Astrocyte (in vitro differentiated cells and primary cell): ENCODE measurements at regions not wholly inside any gene's neighbourhood (a gene's known extent, or its start where the extent isn't known, plus 50 kb on each side); places are given as distances from the start of the nearest gene placed in this dataset.

Experiments
- DNase-seq: peaks from one replicate; pipeline ENCODE4 v3.0.0-alpha.2; 2010; ENCODE audit warnings: low read depth
- FAIRE-seq: peaks from 2 replicates; lab custom pipeline; 2011; peaks lifted over from hg19 to GRCh38; lab: Jason Lieb, UNC
- H2AFZ ChIP-seq: 2 replicates; pipeline ENCODE4 v1.6.0; 2012; ENCODE audit warnings: low read depth, low read length, inconsistent platforms
- H3K27ac ChIP-seq: 2 replicates; pipeline ENCODE4 v1.5.1; 2011; ENCODE audit warnings: low read depth, low read length, inconsistent platforms
- H3K27me3 ChIP-seq: 2 replicates; pipeline ENCODE4 v1.6.0; 2011; ENCODE audit warnings: low read length, inconsistent platforms; ENCODE audit not compliant: insufficient read depth
- H3K36me3 ChIP-seq: 2 replicates; pipeline ENCODE4 v1.5.1; 2011; ENCODE audit warnings: low read length, inconsistent platforms; ENCODE audit not compliant: insufficient read depth
- H3K4me1 ChIP-seq: 2 replicates; pipeline ENCODE4 v1.5.1; 2011; ENCODE audit warnings: low read length, inconsistent platforms; ENCODE audit not compliant: insufficient read depth
- H3K4me2 ChIP-seq: 2 replicates; pipeline ENCODE4 v1.6.0; 2012; ENCODE audit warnings: low read length, inconsistent platforms
- H3K4me3 ChIP-seq: 2 replicates; pipeline ENCODE4 v1.5.1; 2011; ENCODE audit warnings: low read depth, mild to moderate bottlenecking, low read length, inconsistent platforms; ENCODE audit not compliant: insufficient read depth
- H3K79me2 ChIP-seq: 2 replicates; pipeline ENCODE4 v1.6.0; 2012; ENCODE audit warnings: mild to moderate bottlenecking, low read length, inconsistent platforms; ENCODE audit not compliant: insufficient read depth
- H3K9ac ChIP-seq: 2 replicates; pipeline ENCODE4 v1.6.0; 2012; ENCODE audit warnings: mild to moderate bottlenecking, low read length, inconsistent platforms
- H3K9me3 ChIP-seq: 2 replicates; pipeline ENCODE4 v1.5.1; 2012; ENCODE audit warnings: low read depth, mild to moderate bottlenecking, low read length, inconsistent platforms; ENCODE audit not compliant: insufficient read depth
- H4K20me1 ChIP-seq: 2 replicates; pipeline ENCODE4 v1.6.0; 2012; ENCODE audit warnings: low read length, inconsistent platforms; ENCODE audit not compliant: insufficient read depth
- H3K27ac Mint-ChIP-seq: one replicate; pipeline ENCODE4 v1.8.0; 2021; ENCODE audit warnings: mild to moderate bottlenecking, mixed read lengths; ENCODE audit not compliant: unreplicated experiment
- H3K27me3 Mint-ChIP-seq: one replicate; pipeline ENCODE4 v1.8.0; 2021; ENCODE audit warnings: low read depth, mixed read lengths; ENCODE audit not compliant: unreplicated experiment
- H3K36me3 Mint-ChIP-seq: one replicate; pipeline ENCODE4 v1.8.0; 2021; ENCODE audit warnings: low read depth, mixed read lengths; ENCODE audit not compliant: unreplicated experiment
- H3K4me1 Mint-ChIP-seq: one replicate; pipeline ENCODE4 v1.8.0; 2021; ENCODE audit warnings: low read depth, mixed read lengths; ENCODE audit not compliant: unreplicated experiment
- H3K4me3 Mint-ChIP-seq: one replicate; pipeline ENCODE4 v1.8.0; 2021; ENCODE audit warnings: mild to moderate bottlenecking, moderate library complexity, mixed read lengths; ENCODE audit not compliant: unreplicated experiment
- H3K9me3 Mint-ChIP-seq: one replicate; pipeline ENCODE4 v1.8.0; 2021; ENCODE audit warnings: mild to moderate bottlenecking, mixed read lengths; ENCODE audit not compliant: unreplicated experiment
- EZH2 ChIP-seq: IDR thresholded peaks from 2 replicates; pipeline ENCODE4 v1.6.1; 2012; ENCODE audit warnings: mild to moderate bottlenecking, low read length, inconsistent platforms; ENCODE audit not compliant: insufficient read depth
- TF ChIP-seq, protein P1 (sequence below): IDR thresholded peaks from 2 replicates; pipeline ENCODE4 v1.5.1; 2011; ENCODE audit warnings: low read depth, mild to moderate bottlenecking, inconsistent platforms, low read length, moderate library complexity; ENCODE audit not compliant: insufficient read depth

DNA sequence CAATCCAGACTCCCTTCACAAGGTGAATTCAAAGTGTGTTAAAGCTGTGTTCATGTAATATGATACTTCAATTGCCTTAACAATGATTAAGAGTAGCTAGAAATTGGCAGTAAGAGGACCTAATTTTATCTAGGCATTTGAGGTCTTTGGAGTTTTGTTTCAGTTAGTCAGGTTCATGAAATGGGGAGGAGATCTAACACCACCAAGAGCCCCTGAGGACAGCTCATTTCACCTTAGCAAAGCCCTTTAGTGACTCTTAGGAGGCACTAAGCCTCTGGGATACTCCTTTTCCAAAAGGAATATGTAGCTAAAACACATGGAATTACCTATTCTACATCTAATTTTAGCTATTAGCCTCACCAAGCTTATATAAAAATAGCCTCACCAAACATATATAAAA is 716.5 kb upstream of the RAB6C start:
- FAIRE-seq (no peak), DNase-seq (no peak)
- no peaks in the 10 kb centered on the region for H3K4me1 Mint-ChIP-seq
- no peak overlapping the region for H3K27ac ChIP-seq
- no peak overlapping the region for H3K4me3 Mint-ChIP-seq
- H3K4me1 ChIP-seq: no peaks in the 10 kb centered on the region
- no peak overlapping the region for H3K9ac ChIP-seq
- no peak overlapping the region for H3K4me3 ChIP-seq
- no peaks in the 10 kb centered on the region for H3K27me3 Mint-ChIP-seq
- H3K36me3 Mint-ChIP-seq: no peaks in the 10 kb centered on the region
- no peaks in the 10 kb centered on the region for H3K9me3 ChIP-seq
- no peaks in the 10 kb centered on the region for H3K27me3 ChIP-seq
- H2AFZ ChIP-seq: no peak overlapping the region
- H3K27ac Mint-ChIP-seq: no peak overlapping the region
- no peaks in the 10 kb centered on the region for H4K20me1 ChIP-seq
- H3K4me2 ChIP-seq: no peak overlapping the region
- TF ChIP-seq EZH2: no peak
- TF ChIP-seq, protein P1, sequence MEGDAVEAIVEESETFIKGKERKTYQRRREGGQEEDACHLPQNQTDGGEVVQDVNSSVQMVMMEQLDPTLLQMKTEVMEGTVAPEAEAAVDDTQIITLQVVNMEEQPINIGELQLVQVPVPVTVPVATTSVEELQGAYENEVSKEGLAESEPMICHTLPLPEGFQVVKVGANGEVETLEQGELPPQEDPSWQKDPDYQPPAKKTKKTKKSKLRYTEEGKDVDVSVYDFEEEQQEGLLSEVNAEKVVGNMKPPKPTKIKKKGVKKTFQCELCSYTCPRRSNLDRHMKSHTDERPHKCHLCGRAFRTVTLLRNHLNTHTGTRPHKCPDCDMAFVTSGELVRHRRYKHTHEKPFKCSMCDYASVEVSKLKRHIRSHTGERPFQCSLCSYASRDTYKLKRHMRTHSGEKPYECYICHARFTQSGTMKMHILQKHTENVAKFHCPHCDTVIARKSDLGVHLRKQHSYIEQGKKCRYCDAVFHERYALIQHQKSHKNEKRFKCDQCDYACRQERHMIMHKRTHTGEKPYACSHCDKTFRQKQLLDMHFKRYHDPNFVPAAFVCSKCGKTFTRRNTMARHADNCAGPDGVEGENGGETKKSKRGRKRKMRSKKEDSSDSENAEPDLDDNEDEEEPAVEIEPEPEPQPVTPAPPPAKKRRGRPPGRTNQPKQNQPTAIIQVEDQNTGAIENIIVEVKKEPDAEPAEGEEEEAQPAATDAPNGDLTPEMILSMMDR: no peak
- H3K36me3 ChIP-seq: no peaks in the 10 kb centered on the region
- H3K79me2 ChIP-seq: no peaks in the 10 kb centered on the region
- H3K9me3 Mint-ChIP-seq: peaks cover 19% of the 10 kb centered on the region

DNA sequence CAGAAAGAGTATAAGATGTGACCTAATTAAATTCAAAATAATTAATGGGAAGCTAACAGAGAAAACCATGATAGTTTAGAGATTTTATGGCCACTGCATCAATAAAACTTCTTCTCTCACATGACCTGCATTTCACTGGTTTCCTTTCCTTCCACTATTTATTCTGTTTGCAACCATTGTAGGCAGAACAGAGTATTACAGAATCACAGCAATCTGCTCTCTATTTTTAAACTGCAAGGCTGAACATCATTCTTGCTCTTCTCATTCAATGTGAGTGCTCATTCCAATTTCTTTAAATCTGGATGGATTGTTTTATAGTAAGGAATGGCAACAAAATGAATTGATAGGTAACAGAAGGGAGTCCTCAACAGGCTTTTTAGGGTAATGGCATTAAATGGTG is 715.5 kb upstream of the RAB6C start:
- Histone ChIP-seq H2AFZ (no peak overlapping the region), H3K9me3 (no peaks in the 10 kb centered on the region), H3K79me2 (no peaks in the 10 kb centered on the region), H3K9ac (no peak overlapping the region), H4K20me1 (no peaks in the 10 kb centered on the region), H3K36me3 (no peaks in the 10 kb centered on the region), H3K4me1 (no peaks in the 10 kb centered on the region), H3K4me3 (no peak overlapping the region), H3K4me2 (no peak overlapping the region), H3K27ac (no peak overlapping the region), H3K27me3 (no peaks in the 10 kb centered on the region)
- H3K4me1 Mint-ChIP-seq: no peaks in the 10 kb centered on the region
- H3K36me3 Mint-ChIP-seq: no peaks in the 10 kb centered on the region
- TF ChIP-seq EZH2: no peak
- TF ChIP-seq, protein P1: no peak
- H3K9me3 Mint-ChIP-seq: peaks cover 18% of the 10 kb centered on the region
- no peak overlapping the region for H3K4me3 Mint-ChIP-seq
- no peak for DNase-seq
- no peaks in the 10 kb centered on the region for H3K27me3 Mint-ChIP-seq
- FAIRE-seq: no peak
- no peak overlapping the region for H3K27ac Mint-ChIP-seq

DNA sequence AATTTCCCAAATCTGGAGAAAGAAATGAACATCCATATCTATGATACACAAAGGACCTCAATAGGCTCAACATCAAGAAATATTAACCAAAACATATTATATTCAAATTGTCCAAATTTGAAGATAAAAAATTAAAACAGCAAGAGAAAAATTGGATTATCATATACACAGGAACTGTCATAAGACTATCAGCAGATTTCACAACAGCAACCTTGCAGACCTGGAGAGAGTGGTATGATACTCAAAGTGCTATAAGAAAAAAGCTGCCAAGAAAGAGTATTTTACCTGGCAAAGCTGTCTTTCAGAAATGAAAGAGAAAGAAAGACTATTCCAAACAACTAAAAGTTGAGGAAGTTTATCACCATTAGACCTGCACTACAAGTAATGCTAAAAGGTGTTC is 711.9 kb upstream of the RAB6C start:
- no peak for TF ChIP-seq EZH2
- TF ChIP-seq, protein P1: no peak
- FAIRE-seq (no peak), DNase-seq (no peak)
- no peaks in the 10 kb centered on the region for H3K79me2 ChIP-seq
- no peaks in the 10 kb centered on the region for H3K27me3 ChIP-seq
- Mint-ChIP-seq H3K9me3 (peaks cover 13% of the 10 kb centered on the region), H3K4me3 (no peak overlapping the region), H3K36me3 (no peaks in the 10 kb centered on the region), H3K27ac (no peak overlapping the region), H3K27me3 (no peaks in the 10 kb centered on the region), H3K4me1 (no peaks in the 10 kb centered on the region)
- H2AFZ ChIP-seq: no peak overlapping the region
- no peak overlapping the region for H3K4me3 ChIP-seq
- H3K9ac ChIP-seq: no peak overlapping the region
- H3K4me1 ChIP-seq: no peaks in the 10 kb centered on the region
- H3K36me3 ChIP-seq: no peaks in the 10 kb centered on the region
- no peak overlapping the region for H3K27ac ChIP-seq
- H3K4me2 ChIP-seq: no peak overlapping the region
- no peaks in the 10 kb centered on the region for H3K9me3 ChIP-seq
- no peaks in the 10 kb centered on the region for H4K20me1 ChIP-seq
